ENCODE measurements at regions not wholly inside any gene's neighbourhood (a gene's known extent, or its start where the extent isn't known, plus 50 kb on each side); places are given as distances from the start of the nearest gene placed in this dataset.
A peak's percentile ranks its signal among the peaks of the same experiment; 100 is the strongest.

GRCh38 chr14:58752771-58753201 is 115.0 kb downstream of the DACT1 start:
- Histone ChIP-seq H3K9me3 (no peaks in the 10 kb centered on the region), H3K36me3 (no peaks in the 10 kb centered on the region), H3K4me3 (no peak overlapping the region), H3K27ac (peak overlapping the region; percentile 26 to 41), H3K4me1 (replicated peaks) (no peaks in the 10 kb centered on the region), H3K27me3 (replicated peaks; ENCODE audit: insufficient read depth) (no peaks in the 10 kb centered on the region)
- 5% methylated on average over 9 of the region's 9 CpGs for WGBS
- intact Hi-C loops (cut with DNase I), result no loop called here
- no peak for TF ChIP-seq POLR2A (IDR thresholded peaks at IDR 0.05)
- peak; percentile 55 for TF ChIP-seq POLR2AphosphoS5 (IDR thresholded peaks at IDR 0.05)
- no peak for TF ChIP-seq CTCF (IDR thresholded peaks at IDR 0.05)
- DNase-seq (ENCODE audit: low spot score), result peak; percentile 81

- Histone ChIP-seq H3K4me1 (replicated peaks) (no peaks in the 10 kb centered on the region), H3K9me3 (no peaks in the 10 kb centered on the region), H3K27me3 (replicated peaks; ENCODE audit: insufficient read depth) (no peaks in the 10 kb centered on the region), H3K27ac (no peak overlapping the region), H3K4me3 (no peak overlapping the region), H3K36me3 (no peaks in the 10 kb centered on the region)
- peak; percentile 25 for DNase-seq (ENCODE audit: low spot score)
- TF ChIP-seq CTCF (IDR thresholded peaks at IDR 0.05), result no peak
- no peak for TF ChIP-seq POLR2A (IDR thresholded peaks at IDR 0.05)
- TF ChIP-seq POLR2AphosphoS5 (IDR thresholded peaks at IDR 0.05), result no peak
- intact Hi-C loops (cut with DNase I), result no loop called here
- 35% methylated on average over 3 of the region's 3 CpGs for WGBS
Observed at GRCh38 chr14:58755031-58755925, 117.5 kb downstream of the DACT1 start.

- WGBS, result 55% methylated on average over 2 of the region's 2 CpGs
- intact Hi-C loops (cut with DNase I), result no loop called here
- Histone ChIP-seq H3K9me3 (no peaks in the 10 kb centered on the region), H3K4me1 (replicated peaks) (no peaks in the 10 kb centered on the region), H3K36me3 (no peaks in the 10 kb centered on the region), H3K27ac (no peak overlapping the region), H3K4me3 (no peak overlapping the region), H3K27me3 (replicated peaks; ENCODE audit: insufficient read depth) (no peaks in the 10 kb centered on the region)
- DNase-seq (ENCODE audit: low spot score), result no peak
- TF ChIP-seq CTCF (IDR thresholded peaks at IDR 0.05), result no peak
- TF ChIP-seq POLR2A (IDR thresholded peaks at IDR 0.05), result no peak
- no peak for TF ChIP-seq POLR2AphosphoS5 (IDR thresholded peaks at IDR 0.05)
Observed at GRCh38 chr14:58760121-58760520, 122.4 kb downstream of the DACT1 start.

- WGBS, result 97% methylated on average over 1 of the region's 1 CpG
- Histone ChIP-seq H3K36me3 (no peaks in the 10 kb centered on the region), H3K4me1 (replicated peaks) (no peaks in the 10 kb centered on the region), H3K27me3 (replicated peaks; ENCODE audit: insufficient read depth) (no peaks in the 10 kb centered on the region), H3K27ac (no peak overlapping the region), H3K9me3 (no peaks in the 10 kb centered on the region), H3K4me3 (no peak overlapping the region)
- DNase-seq (ENCODE audit: low spot score), result no peak
- TF ChIP-seq POLR2AphosphoS5 (IDR thresholded peaks at IDR 0.05), result no peak
- TF ChIP-seq POLR2A (IDR thresholded peaks at IDR 0.05), result no peak
- TF ChIP-seq CTCF (IDR thresholded peaks at IDR 0.05), result no peak
- intact Hi-C loops (cut with DNase I), result no loop called here
Observed at GRCh38 chr14:58762629-58763028, 124.9 kb downstream of the DACT1 start.

GRCh38 chr14:58763210-58763609 is 125.4 kb downstream of the DACT1 start:
- H3K4me1 ChIP-seq (replicated peaks), result no peaks in the 10 kb centered on the region
- TF ChIP-seq POLR2AphosphoS5 (IDR thresholded peaks at IDR 0.05), result no peak
- no peak for TF ChIP-seq POLR2A (IDR thresholded peaks at IDR 0.05)
- TF ChIP-seq CTCF (IDR thresholded peaks at IDR 0.05), result no peak
- intact Hi-C loops (cut with DNase I), result no loop called here
- no peak for DNase-seq (ENCODE audit: low spot score)
- 59% methylated on average over 4 of the region's 4 CpGs for WGBS
- H3K27ac ChIP-seq, result no peak overlapping the region
- H3K27me3 ChIP-seq (replicated peaks; ENCODE audit: insufficient read depth), result no peaks in the 10 kb centered on the region
- H3K9me3 ChIP-seq, result no peaks in the 10 kb centered on the region
- no peaks in the 10 kb centered on the region for H3K36me3 ChIP-seq
- H3K4me3 ChIP-seq, result no peak overlapping the region

Measured in prostate gland (tissue), 2 donors.